Lower lobe of right lung (tissue), 2 donors: ENCODE measurements at regions not wholly inside any gene's neighbourhood (a gene's known extent, or its start where the extent isn't known, plus 50 kb on each side); places are given as distances from the start of the nearest gene placed in this dataset.

Experiments used
- ATAC-seq, 2 donors: fragments of 200-7000 bp; cut with Tn5 transposase; one replicate each; pipeline ENCODE4 v1.9.1; 2020 to 2022; ENCODE audit warnings: mild to moderate bottlenecking in 2 of 2, moderate library complexity in 2 of 2
- DNase-seq: peaks from one replicate; pipeline ENCODE4 v3.0.0-alpha.2; 2020
- H3K27ac ChIP-seq: fragments of 200-600 bp; one replicate; pipeline ENCODE4 v1.8.0; 2022
- H3K27me3 ChIP-seq: fragments of 200-600 bp; one replicate; pipeline ENCODE4 v1.8.0; 2022; ENCODE audit warnings: low read depth
- H3K36me3 ChIP-seq: fragments of 200-600 bp; one replicate; pipeline ENCODE4 v1.8.0; 2022; ENCODE audit warnings: mild to moderate bottlenecking
- H3K4me1 ChIP-seq: fragments of 200-600 bp; one replicate; pipeline ENCODE4 v1.8.0; 2022
- H3K4me3 ChIP-seq: fragments of 200-600 bp; one replicate; pipeline ENCODE4 v1.8.0; 2022; ENCODE audit warnings: mild to moderate bottlenecking
- H3K9me3 ChIP-seq: fragments of 200-600 bp; one replicate; pipeline ENCODE4 v1.8.0; 2022
- intact Hi-C: fragments of 100-400 bp; cut with DNase I; formaldehyde crosslinking; loops from one replicate; pipeline ENCODE4 v1.11.0; 2022
- TF ChIP-seq, protein P1 (sequence below): fragments of 200-600 bp; IDR thresholded peaks from one replicate; pipeline ENCODE4 v1.8.0; 2022; ENCODE audit warnings: antibody characterized with exemption, mild to moderate bottlenecking
- donor health status: DM: no; HTN: yes; CAD: no; lungs with severe emphysema.

DNA sequence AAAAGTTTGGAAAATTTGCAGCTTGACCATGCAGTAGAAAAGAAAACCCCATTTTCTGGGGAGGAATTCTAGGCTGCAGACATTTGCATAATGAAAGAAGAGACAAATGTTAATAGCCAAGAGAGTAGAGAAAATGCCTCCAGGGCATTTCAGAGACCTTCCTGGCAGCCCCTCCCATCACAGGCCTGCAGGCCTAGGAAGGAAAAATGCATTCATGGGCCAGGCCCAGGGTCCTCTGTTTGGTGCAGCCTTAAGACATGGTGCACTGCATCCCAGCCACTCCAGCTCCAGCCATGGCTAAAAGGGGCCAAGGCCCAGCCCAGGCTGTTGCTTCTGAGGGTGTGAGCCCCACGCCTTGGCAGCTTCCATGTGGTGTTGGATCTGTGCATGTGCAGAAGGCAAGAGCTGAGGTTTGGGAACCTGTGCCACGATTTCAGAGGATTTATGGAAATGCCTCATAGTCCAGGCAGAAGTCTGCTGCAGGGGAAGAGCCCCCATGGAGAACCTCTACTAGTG lies 75.0 kb upstream of the OR13F1 start:
- DNase-seq, result no peak
- H3K27ac ChIP-seq, result no peak overlapping the region
- intact Hi-C loops, result no loop called here
- H3K9me3 ChIP-seq, result no peaks in the 10 kb centered on the region
- ATAC-seq, result no peak
- no peaks in the 10 kb centered on the region for H3K36me3 ChIP-seq
- no peak overlapping the region for H3K4me3 ChIP-seq
- H3K27me3 ChIP-seq, result no peaks in the 10 kb centered on the region
- TF ChIP-seq, protein P1, sequence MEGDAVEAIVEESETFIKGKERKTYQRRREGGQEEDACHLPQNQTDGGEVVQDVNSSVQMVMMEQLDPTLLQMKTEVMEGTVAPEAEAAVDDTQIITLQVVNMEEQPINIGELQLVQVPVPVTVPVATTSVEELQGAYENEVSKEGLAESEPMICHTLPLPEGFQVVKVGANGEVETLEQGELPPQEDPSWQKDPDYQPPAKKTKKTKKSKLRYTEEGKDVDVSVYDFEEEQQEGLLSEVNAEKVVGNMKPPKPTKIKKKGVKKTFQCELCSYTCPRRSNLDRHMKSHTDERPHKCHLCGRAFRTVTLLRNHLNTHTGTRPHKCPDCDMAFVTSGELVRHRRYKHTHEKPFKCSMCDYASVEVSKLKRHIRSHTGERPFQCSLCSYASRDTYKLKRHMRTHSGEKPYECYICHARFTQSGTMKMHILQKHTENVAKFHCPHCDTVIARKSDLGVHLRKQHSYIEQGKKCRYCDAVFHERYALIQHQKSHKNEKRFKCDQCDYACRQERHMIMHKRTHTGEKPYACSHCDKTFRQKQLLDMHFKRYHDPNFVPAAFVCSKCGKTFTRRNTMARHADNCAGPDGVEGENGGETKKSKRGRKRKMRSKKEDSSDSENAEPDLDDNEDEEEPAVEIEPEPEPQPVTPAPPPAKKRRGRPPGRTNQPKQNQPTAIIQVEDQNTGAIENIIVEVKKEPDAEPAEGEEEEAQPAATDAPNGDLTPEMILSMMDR, result no peak
- no peaks in the 10 kb centered on the region for H3K4me1 ChIP-seq

DNA sequence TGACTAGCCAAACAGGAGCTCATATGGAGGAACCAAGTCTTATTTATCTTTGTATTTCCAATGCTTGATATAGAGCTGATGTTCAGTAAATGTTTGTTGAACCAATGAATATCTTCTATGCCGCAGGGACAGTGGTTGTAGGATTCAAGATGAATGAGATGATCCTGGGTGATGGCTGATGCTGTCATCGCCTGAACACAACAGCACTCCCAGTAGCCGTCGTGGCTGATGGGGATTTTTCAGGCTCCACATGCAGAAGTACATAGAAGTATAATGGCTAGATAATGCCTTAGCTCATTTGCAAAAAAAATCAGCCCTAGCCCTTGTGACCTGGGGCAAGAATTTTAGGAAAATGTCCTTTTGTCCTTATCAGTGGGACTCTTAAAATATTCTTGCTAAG lies 69.0 kb upstream of the OR13F1 start:
- no peaks in the 10 kb centered on the region for H3K27me3 ChIP-seq
- no peak for ATAC-seq
- no peaks in the 10 kb centered on the region for H3K4me1 ChIP-seq
- intact Hi-C loops, result no loop called here
- H3K9me3 ChIP-seq, result no peaks in the 10 kb centered on the region
- no peaks in the 10 kb centered on the region for H3K36me3 ChIP-seq
- no peak for DNase-seq
- H3K4me3 ChIP-seq, result no peak overlapping the region
- no peak overlapping the region for H3K27ac ChIP-seq
- TF ChIP-seq, protein P1, result no peak

DNA sequence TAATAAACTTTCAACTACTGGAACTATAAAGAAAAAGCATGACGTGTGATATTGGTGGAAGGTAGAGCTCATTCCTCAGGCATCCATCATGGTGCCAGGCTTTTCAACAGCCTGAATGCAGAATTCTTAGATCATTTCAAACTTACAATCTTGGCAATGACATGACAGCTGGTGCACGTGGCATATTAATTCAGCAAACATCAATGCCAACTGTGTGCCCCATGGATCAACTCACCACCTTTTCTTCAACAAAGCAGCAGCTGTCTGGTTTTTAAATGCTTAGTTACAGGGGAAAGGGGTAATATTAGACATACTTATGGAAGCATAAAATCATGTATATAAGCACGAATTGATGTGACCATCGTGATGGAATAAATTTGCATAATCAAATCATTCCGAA lies 56.0 kb upstream of the OR13F1 start:
- intact Hi-C loops, result no loop called here
- Histone ChIP-seq H3K36me3 (no peaks in the 10 kb centered on the region), H3K4me1 (no peaks in the 10 kb centered on the region), H3K27ac (no peak overlapping the region), H3K27me3 (no peaks in the 10 kb centered on the region), H3K4me3 (no peak overlapping the region), H3K9me3 (no peaks in the 10 kb centered on the region)
- TF ChIP-seq, protein P1, result no peak
- ATAC-seq (no peak), DNase-seq (no peak)
